GM10248 (cell line): ENCODE measurements at regions not wholly inside any gene's neighbourhood (a gene's known extent, or its start where the extent isn't known, plus 50 kb on each side); places are given as distances from the start of the nearest gene placed in this dataset.

Experiments
- CTCF ChIA-PET: fragments of 300-600 bp; sonication (Branson Sonifier 250); formaldehyde crosslinking; extraction: SDS; loops from one replicate; lab custom pipeline; 2021; ENCODE audit warnings: antibody characterized with exemption; lab: Yijun Ruan, JAX
- POLR2A ChIA-PET: fragments of 350-650 bp; sonication (Branson Sonifier 250); formaldehyde crosslinking; extraction: SDS; loops from one replicate; lab custom pipeline; 2020; ENCODE audit warnings: antibody characterized with exemption; lab: Yijun Ruan, JAX
- DNase-seq: peaks from one replicate; pipeline ENCODE4 v3.0.0; 2012; ENCODE audit errors: extremely low spot score
- TF ChIP-seq, protein P1 (sequence below): IDR thresholded peaks from 2 replicates; pipeline ENCODE4 v1.5.1; 2012; ENCODE audit warnings: mild to moderate bottlenecking, low read depth; ENCODE audit errors: extremely low read depth, missing control alignments, control extremely low read depth

DNA sequence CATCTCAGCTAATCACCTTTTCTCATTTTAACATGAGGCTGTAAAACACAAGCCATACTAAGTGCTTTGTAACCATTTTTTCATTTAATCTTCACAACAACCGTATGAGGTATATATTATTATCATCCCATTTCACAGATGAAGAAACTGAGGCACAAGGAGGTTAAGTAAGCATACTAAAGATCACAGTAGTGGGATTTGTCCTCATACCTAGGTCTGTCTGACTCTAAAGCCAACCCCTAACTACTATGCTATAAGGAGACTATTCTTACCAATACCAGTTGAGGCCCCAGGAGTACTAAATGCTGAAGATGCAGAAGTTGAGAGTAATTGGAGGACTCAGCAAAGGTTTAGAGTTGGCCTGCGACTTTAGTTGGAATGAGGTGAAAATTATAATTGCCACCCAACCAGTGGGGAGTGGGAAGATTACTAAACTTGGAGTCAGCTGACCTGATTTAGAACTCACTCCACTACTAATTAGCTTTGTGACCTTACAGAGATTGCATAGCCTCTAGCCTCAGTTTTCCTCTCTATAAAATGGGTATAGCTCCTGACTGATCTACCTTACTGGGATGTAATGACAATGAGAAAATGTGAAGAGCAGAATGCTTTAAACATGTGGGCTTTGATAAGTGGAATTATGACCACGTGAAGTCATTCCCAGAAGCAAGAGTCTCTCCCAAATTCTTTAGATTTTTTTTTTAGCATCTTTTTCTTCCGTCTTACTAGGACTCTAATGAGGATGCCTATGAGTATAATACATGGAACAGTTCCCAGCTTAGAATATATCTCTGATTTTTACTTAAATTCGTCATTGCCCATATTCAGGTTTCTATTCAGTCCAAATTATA is 85.8 kb upstream of the IPO9 start:
- POLR2A ChIA-PET, result no interaction called here
- CTCF ChIA-PET, result interaction anchor here (0.6 to 1.8 kb wide), 5 partner anchors 13 to 86 kb away, joined by 3 to 4 read pairs (median 3); no protein-coding TSS in a partner anchor
- TF ChIP-seq, protein P1, sequence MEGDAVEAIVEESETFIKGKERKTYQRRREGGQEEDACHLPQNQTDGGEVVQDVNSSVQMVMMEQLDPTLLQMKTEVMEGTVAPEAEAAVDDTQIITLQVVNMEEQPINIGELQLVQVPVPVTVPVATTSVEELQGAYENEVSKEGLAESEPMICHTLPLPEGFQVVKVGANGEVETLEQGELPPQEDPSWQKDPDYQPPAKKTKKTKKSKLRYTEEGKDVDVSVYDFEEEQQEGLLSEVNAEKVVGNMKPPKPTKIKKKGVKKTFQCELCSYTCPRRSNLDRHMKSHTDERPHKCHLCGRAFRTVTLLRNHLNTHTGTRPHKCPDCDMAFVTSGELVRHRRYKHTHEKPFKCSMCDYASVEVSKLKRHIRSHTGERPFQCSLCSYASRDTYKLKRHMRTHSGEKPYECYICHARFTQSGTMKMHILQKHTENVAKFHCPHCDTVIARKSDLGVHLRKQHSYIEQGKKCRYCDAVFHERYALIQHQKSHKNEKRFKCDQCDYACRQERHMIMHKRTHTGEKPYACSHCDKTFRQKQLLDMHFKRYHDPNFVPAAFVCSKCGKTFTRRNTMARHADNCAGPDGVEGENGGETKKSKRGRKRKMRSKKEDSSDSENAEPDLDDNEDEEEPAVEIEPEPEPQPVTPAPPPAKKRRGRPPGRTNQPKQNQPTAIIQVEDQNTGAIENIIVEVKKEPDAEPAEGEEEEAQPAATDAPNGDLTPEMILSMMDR, result no peak
- DNase-seq, result no peak

DNA sequence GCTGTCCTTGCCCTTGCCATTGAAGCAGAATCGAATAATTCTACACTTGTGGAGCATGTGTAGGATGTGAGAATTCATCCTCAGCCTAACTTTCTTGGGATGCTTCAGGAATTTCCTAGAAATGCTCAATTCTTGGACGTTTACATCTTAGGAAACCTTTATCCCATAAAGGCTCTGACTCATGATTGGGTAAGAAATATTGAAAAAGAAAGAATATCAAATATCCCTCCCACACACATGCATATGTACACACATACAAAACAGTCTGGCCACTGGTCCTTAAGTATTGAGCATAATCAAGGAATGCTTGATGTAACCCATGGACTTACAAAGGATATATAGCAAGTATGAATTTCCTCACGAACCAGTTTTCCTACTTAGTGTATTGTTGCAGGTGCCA is 83.9 kb upstream of the IPO9 start:
- CTCF ChIA-PET, result interaction anchor here (0.8 to 1.3 kb wide), 2 partner anchors 8 to 18 kb away, joined by 3 read pairs; no protein-coding TSS in a partner anchor
- POLR2A ChIA-PET, result no interaction called here
- TF ChIP-seq, protein P1, result no peak

DNA sequence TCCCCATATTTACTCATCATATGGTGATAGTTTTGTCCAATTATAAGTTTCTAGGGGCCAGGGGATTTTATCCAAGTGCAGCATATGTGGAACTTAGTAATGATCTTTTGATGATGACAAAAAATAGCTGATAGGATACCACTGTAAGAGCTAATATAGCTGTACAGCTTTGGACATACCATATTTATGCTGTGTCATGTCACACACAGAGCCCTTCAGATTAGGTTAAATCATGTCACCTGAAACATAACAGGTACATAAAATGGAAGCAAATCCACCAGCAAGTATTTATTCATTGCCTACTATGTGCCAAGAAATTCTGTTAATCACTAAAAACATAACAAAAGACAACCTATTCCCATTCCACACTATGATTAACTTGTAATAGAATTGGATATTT is 82.8 kb upstream of the IPO9 start:
- CTCF ChIA-PET, result interaction anchor here (1.3 to 1.4 kb wide), 3 partner anchors 9 to 37 kb away, joined by 3 to 5 read pairs (median 3); no protein-coding TSS in a partner anchor
- TF ChIP-seq, protein P1, result no peak
- no peak for DNase-seq
- POLR2A ChIA-PET, result no interaction called here

More for the DNA sequence above, 83.9 kb upstream of the IPO9 start:
- no peak for DNase-seq

DNA sequence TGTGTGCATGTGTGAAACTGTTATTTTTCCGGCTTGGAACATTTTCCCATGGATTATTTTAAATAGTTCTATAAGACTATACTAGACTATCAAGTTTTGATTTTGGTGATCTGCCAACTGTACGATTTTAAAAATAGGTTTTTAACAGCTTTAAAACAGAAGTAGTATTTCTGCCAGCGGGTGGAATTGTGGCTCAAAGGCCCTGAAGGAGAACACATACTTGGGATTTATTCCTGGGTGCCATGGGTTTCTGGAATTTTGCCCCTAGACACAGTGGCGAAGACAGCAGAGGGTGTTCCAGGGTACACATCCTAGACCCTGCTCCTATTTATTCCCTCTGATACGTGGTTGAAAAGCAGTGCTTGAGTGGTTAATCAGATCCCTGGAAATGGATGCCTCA is 81.7 kb upstream of the IPO9 start:
- POLR2A ChIA-PET, result no interaction called here
- CTCF ChIA-PET, result interaction anchor here (1.4 kb wide), 1 partner anchor 10 kb away, joined by 5 read pairs; no protein-coding TSS in a partner anchor
- DNase-seq, result no peak
- TF ChIP-seq, protein P1, result no peak

DNA sequence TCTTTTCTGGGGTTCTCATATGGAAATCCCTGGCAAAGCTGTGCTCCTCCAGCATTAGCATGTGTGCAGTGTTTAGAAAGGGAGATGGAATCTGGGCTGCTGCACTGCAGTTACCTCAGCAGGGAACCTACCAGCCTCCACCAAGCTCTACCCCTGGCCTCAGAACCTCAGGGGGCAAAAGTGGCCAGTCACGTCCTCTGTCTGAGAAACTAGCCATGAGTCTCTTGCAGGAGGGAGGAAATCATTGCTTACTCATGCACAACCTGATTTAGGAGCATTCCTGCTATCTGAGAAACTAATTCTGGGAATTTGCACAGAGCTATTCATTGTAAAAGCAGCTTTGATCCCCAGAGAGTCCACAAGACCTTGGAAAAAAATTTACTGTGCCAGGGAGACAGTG is 80.6 kb upstream of the IPO9 start:
- ChIA-PET POLR2A (no interaction called here), CTCF (interaction anchor here (0.9 to 1.1 kb wide), 2 partner anchors 39 to 45 kb away, joined by 3 to 4 read pairs; no protein-coding TSS in a partner anchor)
- DNase-seq, result no peak

DNA sequence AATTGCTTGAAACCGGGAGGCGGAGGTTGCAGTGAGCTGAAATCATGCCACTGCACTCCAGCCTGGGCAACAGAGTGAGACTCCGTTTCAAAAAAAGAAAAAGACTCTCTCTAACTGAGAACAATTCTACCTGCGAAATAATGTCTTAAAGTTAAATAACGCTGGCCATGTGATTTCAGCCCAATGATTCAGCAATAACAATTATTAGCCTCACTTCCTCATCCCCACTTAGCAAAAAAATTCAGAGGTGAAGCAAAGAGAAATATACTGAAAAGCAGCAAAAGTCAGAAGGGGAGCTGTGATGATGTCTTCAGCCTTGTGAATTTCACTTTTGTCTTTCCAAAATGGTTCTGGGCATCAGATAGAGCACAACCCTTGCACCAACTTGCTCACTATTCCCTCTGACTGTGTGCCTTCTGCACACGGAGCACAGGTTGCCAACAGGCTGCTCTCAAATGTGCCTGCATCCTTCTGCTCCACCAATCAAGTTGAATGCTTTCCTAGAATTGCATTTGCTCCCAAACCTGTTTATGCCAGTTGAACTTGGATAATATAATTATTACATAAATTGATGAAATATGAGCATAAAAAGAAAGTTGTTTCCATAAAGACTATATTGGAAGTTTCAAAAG is 79.8 kb upstream of the IPO9 start:
- POLR2A ChIA-PET, result no interaction called here
- no peak for DNase-seq

More for the DNA sequence above, 80.6 kb upstream of the IPO9 start:
- TF ChIP-seq, protein P1, result no peak

More for the DNA sequence above, 79.8 kb upstream of the IPO9 start:
- TF ChIP-seq, protein P1, result no peak
- CTCF ChIA-PET, result no interaction called here
